ENCODE measurements at regions not wholly inside any gene's neighbourhood (a gene's known extent, or its start where the extent isn't known, plus 50 kb on each side); places are given as distances from the start of the nearest gene placed in this dataset.

DNA sequence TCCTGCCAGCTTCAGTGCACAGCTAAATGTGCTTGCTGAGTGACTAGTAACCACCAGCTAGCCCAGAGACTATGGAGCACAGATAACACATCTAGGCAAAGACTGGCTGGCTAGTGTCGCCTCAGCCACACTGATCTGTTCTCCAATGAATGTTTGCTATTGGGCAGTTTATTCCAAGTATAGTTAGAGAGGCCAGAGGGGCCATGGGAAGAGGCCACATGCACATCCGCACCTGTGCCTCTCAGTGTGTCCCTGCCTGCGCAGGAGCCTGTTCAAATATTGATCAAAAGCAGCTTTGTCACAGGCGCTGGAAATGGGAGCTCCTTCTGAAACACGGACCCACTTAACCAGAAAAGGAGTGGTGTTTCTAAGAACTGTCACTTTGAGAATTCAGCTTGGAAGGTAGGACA is 51.3 kb upstream of the ATP1A1 start:
- 86 to 92% (median 92%) methylated on average over 4 to 5 of the region's 5 CpGs for WGBS, 4 donors

DNA sequence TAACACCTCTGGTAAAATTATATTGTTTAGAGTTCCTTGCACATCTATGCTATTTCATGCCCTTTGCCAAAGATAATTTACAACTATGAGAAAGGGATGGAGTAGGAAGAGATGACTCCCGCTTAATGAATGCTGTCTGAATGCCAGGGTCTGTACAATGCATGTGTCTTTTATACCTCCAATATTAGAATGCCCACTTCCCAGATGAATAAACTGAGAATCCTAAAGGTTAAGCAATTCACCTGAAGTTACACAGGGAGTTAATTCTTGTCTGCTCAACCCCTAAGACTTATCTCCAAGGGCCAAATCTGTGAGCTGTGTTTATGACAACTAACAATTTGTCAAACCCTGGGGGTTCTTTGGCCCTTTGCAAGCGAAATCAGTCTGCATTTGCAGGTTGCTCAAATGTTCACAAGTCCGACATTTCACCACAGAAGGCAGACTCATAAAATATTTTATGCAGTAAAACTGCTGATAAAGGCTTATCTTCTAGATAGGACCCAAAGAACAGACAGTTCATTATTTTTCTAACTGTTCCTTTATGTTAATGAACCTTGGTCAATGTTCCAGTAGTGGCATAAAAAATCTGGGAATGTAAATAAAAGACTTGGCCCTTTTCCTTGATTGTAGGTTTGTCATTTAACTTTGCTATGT is 50.2 kb upstream of the ATP1A1 start:
- TF ChIP-seq POLR2A (IDR thresholded peaks at IDR 0.05) (no peak), CTCF (IDR thresholded peaks at IDR 0.05) (no peak)
- peak in 1 of 7 donors; percentile 13 for DNase-seq
- Histone ChIP-seq H3K27me3 (no peaks in the 10 kb centered on the region), H3K36me3 (replicated peaks in 1 of 2) (no peaks in the 10 kb centered on the region), H3K4me3 (no peak overlapping the region), H3K9me3 (replicated peaks in 1 of 3) (no peaks in the 10 kb centered on the region), H3K4me1 (replicated peaks in 1 of 2) (no peaks in the 10 kb centered on the region), H3K27ac (no peak overlapping the region)
- WGBS, 4 donors, result 58 to 63% (median 61%) methylated on average over 3 of the region's 3 CpGs
- intact Hi-C loops (cut with DNase I), result no loop called here

More for the DNA sequence above, 51.3 kb upstream of the ATP1A1 start:
- no peak for DNase-seq
- TF ChIP-seq CTCF (IDR thresholded peaks at IDR 0.05), result no peak
- TF ChIP-seq POLR2A (IDR thresholded peaks at IDR 0.05), result no peak
- Histone ChIP-seq H3K36me3 (replicated peaks in 1 of 2) (no peaks in the 10 kb centered on the region), H3K4me1 (replicated peaks in 1 of 2) (no peaks in the 10 kb centered on the region), H3K27ac (no peak overlapping the region), H3K27me3 (no peaks in the 10 kb centered on the region), H3K9me3 (replicated peaks in 1 of 3) (no peaks in the 10 kb centered on the region), H3K4me3 (no peak overlapping the region)
- intact Hi-C loops (cut with DNase I), result no loop called here

Small RNA genes lying in the stretch of these regions (small RNA-seq; reads per million reads assigned to genes)
- 0 reads per million in 2 donors for gene RF00012
